Suppressor macrophage (primary cell): ENCODE measurements at regions not wholly inside any gene's neighbourhood (a gene's known extent, or its start where the extent isn't known, plus 50 kb on each side); places are given as distances from the start of the nearest gene placed in this dataset.
"Not testable (repeated sequence)": the region's sequence is repeated elsewhere in the genome, so short reads cannot be mapped to it uniquely, and the experiment has no call there.

Experiments used
- DNase-seq, 4 experiments: peaks; one replicate each; pipeline ENCODE4 v3.0.0-alpha.2; 2020 to 2022

DNA sequence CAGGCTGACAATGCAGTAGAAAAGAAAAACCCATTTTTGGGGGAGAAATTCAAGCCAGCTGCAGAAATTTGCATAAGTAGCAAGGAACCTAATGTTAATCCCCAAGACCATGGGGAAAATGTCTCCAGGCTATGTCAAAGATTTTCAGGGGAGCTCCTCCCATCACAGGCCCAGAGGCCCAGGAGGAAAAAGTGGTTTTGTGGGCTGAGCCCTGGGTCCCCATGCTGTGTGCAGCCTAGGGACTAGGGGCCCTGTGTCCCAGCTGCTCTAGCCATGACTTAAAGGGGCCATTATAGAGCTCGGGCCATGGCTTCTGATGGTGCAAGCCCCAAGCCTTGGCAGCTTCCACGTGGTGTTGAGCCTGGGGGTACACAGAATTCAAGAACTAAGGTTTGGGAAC lies 719.0 kb downstream of the TLE1 start:
- DNase-seq = not testable (repeated sequence)

DNA sequence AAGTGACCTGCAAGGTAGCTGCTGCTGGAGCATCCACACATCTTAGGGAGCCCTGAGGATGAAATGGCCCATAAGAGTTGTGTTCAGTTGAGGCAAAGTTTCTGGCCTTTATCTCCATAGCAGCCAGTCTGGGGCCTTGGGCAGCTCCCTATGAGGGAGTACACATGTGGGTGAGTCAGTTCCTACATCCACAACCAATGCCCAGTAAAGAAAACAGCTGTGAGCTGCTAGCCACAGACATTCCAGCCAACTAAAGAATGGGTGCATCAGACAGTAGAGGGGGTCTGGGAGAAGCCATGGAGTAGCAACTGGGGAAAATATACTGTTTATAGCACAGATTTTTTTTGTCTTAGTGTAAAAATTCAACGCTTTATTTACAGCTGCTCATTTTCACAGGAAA lies 720.7 kb downstream of the TLE1 start:
- no peak for DNase-seq

DNA sequence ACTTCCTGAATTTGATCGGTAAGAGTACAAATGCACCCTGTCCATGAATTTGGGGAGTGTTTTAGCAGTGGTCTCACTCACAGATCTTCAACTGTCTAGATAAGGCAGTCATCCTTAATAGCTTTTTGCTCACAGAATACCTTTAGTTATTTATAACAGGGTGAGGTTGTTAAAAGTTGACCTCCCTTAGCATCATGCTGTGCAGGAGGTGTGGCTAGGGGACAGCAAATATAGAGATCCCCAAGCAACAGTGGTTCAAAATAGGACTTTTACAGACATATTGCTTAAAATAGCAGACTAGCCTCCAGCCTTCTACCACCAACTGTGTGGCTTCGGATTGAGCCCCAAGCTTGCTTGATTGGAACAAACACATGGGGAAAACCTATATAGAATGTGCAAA lies 724.4 kb downstream of the TLE1 start:
- no peak for DNase-seq

DNA sequence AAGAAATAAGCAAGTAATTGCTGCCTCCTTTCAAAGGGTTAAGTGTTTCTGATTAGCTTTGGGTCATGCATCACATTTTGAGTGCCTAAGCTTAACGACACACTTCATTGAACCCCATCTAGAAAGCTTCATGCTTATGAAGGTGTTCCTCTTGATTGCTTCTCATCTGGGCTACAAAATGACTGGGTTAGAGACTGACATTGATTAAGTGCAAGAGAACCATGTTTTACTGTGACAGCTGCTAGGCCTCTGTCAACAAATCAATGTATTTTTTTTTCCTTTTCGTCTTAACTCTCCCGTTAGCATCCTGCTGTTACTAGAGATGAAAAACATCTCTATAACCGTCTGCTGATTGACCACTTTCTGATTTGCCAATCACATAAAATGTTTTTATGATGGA lies 725.0 kb downstream of the TLE1 start:
- no peak for DNase-seq

DNA sequence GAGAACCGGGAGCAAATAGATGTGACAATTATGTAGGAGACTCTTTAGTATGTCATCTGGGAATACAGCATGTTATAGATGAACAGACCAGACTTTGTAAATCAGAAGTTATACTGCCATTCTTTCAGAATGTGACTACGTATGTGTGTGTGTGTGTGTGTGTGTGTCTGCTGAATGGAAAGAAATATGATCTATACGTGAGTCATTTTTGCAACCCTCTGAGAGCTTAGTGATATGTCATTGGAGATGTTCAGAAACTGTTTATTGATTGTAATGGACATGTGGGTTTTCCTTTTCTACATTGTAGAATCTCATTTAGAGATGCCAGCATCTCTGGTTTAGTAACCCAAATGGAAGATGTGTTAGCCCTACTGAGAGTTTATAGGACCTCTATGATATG lies 731.5 kb downstream of the TLE1 start:
- DNase-seq = no peak

DNA sequence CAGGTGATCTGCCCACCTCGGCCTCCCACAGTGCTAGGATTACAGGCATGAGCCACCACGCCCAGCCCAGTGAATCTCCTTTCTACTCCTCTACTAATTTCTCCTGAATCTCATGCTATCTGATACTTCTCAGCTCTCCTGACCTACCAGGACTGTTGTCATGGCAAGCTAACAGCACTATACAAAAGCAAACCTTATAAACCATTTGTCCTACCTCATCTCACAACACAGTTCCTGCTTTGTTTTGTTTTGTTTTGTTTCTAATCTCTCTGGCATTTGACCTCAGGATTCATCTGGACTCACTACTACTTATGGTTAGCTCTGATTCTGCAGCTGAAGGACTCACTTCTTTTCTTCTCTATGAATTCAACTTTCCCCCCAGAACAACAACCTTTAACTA lies 734.8 kb downstream of the TLE1 start:
- DNase-seq = no peak

DNA sequence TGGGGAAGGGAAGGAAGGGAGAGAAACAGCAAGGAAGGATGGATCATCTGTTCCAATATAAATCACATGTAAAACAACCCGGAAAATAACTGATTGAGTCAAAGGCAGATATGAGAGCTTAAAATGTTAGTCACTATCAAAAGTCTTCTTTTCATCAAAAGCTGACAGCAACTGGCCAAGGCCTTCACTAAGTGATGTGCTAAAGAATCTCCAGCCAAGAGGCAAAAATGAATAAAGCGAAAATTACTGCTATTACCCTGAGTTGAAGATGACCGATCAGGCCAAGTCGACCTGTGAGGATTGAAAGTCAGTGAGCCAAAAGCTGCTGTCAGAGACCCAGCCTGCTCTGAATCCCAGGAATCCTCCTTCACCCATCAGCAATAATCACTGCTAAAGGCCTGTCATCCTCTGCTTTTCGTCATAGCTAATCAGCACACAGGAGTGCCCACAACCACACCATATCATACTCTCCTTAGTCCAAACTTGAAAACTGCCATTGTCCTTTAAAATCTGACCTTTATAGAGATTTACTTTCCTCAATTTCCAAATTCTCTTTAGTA lies 736.9 kb downstream of the TLE1 start:
- DNase-seq = no peak

DNA sequence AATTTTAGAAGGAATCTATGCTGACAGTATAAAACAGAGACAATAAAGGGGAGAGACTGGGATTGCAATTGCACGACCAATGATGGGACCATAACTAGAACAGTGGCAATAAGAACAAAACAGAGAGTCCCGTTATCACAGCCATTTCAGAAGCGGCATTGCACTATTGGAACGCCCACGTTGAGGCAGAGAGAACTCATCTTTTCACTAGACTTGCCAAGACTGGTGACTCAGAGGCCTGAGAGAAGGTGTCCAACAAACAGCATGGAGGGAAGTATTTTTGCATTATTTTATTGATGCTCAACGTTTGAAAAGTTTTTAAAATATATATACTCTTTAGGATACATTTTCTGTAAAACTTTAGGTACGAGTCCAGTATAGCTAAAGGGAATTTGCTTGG lies 737.7 kb downstream of the TLE1 start:
- no peak for DNase-seq

DNA sequence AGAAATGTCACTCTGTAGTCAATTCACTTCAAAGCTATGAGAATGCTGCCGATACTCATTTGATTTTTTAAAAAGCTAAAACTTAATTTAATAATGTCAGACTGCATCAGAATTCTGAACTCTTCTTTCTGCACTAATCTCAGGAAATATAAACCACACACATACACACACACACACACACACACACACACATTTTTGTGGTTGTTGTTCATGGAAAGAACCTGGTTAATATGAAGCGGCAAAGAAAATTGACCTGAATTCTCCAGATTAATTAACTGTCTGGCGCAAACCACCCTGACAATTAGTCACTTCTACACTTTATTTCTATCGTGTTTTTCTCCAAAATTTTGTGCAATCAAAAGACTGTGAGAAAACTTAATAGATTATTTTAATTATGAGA lies 740.5 kb downstream of the TLE1 start:
- no peak for DNase-seq

DNA sequence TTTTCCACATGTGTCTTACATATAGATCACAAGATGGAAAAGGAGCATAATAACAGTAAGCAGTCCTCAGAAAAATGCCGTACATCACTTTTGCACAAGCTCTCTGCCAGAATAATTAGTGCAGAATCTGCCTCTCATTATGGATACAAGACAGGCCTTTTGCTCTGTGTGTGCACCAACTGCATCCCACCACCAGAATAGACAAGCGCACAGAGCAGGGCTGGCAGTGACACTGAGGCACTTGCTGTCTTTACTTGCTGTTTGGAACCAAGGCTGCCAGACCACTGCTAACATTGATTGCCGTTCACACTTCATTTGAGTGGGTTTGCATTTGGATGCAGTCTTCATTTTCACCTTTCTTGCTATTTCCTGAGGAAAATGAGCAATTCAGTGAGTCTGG lies 741.3 kb downstream of the TLE1 start:
- DNase-seq = no peak

DNA sequence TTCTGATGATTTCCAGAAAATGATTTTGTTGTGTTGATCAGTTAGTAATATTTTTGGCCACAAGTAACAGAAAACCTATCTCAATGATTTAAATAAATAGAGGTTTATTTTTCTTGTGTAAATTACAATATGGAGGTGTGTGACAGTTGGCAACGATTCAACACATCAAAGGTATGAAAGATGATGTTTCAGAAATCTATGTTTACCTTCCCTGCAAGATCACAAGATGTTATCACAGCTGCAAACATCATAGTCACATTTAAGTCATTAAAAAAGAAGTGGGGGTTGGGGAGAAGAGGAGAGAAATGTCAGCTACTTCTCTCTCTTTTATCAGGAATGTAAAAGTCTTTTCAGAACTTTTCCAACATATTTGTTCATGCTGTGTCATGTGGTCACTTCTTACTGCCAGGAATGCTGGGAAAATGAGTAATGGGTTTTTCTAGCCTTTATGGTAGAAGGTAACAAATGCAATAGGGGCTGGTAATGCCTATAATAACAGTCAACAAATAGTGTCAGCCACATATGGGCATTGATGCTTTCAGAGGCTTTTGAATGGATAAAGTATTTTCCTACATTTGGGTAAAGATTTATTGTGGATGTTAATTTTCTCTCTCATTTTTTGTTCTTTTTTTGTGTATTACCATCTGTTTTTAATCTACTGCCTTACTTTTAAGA lies 742.7 kb downstream of the TLE1 start:
- no peak for DNase-seq

DNA sequence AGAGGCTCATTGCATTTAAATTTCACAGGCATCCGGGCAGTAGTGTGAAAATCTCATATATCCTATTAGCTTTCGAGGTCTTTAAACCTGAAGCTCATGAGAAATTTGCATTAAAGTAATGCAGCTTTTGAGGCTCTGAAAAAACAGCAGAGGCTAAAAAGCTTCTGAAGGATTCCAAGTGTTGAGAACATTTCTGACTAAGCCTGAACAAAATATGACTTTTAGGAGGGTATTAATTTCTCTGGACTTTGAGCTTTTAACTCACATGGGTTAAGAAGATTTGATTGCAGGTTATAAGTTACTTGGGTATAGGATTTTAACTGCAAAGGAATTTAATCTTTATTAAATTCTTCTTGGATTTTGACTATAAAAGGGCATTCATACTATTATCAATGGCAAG lies 743.9 kb downstream of the TLE1 start:
- DNase-seq = no peak

DNA sequence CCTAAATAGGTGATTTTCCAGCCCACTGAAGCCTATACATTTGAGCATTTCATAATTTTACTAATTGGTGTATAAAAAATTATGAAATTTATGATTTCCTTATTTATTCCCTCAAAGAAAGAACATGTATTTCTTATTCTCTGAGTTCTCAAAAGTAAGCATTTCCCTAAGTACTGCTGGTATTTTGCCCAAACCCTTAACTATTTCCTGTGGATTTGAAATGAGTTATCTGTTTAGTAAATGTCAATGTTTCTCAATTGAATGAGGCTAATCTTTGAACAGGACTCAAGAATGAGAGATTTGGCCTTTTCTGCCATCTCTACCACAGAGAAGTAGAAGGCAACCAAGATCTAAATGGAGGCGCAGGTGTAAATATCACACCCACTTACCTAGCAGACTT lies 751.7 kb downstream of the TLE1 start:
- DNase-seq = no peak

DNA sequence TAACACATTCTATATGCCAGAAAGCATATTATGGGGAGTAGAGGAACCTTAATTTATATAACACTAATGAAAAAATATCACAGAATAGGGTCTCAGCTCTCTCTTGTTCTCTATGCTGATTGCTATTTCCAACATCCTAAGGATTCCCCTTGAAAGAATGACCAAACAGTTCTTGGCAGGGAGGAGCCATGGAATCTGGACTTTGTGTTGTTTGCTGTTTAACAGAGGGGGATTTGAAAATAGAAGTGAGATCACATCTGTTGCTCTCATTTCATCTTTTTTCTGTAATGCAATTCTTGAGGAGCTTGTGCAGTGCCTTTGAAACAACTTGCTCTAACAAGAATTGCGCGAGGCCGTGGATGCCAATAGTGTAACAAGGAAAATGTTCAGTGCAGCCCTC lies 755.3 kb downstream of the TLE1 start:
- no peak for DNase-seq

DNA sequence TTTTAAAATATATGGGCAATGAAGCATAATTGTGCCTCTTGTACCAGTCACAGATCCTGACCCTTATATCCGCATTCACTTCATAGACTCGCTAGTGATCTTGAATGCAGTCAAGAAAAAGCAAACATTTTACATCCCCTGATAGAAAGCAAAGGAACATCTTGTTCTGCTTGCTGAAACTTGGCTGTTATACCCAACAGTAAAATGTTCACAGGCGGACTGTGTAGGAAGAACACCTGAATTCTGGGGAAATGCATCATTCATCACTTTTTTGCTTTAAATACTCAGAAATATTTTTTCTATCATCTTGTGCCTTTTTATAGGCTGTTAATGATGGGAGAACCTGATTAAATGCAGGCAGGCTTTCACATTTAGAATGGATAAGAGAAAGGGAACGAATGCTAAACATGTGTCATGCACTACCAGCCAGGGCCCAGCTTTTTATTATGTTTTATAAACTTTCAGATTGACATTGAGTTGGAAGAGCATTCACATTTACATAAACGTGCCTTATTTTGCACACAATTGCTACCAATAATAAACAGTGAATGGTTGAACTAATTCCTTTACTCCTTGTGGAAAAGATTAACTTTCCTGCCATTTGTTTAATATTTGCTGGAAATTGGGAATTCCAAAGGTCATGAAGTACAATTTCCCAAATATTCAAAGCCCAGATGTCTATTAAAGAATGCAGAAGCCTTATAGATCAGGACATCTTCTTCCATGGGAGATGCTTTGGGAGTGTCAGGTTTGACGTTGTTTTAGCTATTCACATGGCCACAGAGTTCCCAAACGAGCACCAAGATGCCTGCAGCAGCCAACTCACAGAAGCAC lies 756.2 kb downstream of the TLE1 start:
- no peak for DNase-seq

DNA sequence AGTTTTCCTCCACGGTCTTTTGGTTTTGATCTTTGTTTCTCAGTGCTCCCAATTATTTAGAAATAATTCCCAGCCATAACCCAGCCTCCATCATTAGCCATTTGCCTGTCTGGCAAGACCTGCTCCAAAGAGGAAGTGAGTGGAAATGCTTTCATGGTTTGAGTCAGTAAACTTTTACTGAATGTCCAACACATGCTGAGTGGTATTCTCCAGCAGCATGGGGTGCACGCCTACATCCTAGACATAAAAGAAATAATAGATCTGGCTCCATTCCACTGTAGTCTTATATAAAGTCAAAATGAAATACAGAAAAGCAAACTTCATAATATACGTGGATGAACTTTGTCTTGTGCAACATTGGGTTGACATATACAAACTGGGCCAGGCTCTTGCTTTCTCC lies 757.2 kb downstream of the TLE1 start:
- DNase-seq = no peak

DNA sequence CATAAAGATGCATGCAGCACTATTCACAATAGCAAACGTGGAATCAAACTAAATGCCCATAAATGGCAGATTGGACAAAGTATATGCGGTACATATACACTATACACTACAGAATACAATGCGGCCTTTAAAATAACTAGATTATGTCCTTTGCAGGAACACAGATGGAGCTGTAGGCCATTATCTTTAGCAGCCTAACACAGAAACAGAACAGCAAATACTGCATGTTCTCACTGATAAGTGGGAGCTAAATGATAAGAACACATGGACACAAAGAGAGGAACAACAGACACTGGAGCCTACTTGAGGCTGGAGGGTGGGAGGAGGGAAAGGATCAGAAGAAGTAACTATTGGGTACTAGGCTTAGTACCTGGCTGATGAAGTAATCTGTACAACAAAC lies 758.2 kb downstream of the TLE1 start:
- no peak for DNase-seq

DNA sequence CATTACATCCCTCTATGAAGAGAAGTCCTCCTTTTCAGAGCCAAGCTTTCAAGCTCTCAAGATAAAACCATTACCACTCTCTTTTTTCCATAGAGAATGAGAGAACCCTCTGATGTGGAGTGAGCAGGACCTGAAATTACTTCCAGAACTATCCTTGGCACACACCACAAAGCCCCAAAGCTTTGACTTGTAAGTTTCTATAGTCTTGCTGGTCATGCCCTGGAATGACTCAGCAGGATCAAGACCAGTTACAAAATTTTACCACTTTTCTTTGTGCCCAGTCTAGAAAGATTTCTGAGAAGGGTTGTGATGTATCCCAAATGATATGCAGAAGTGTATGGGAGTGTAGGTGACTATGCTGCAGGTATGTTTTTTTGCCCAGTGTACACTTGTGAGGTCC lies 760.6 kb downstream of the TLE1 start:
- no peak for DNase-seq

DNA sequence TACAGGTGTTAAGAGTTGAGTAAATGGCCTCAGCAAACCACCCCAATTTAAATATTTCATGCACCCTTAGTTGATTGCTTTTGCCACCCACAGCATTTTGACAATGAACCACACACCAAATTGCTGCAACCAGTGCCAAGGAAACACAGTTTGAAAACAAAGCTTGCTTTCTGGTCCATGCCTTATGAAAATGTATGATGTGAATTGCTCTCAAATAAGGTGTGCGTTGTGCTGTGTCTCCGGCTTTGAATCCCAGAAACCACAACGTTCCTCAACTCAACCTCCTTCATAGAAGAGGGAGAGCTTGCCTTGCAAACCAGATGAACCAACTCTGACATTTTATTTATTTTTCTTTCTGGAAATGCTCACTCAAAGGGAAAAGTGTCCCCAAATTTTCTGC lies 762.7 kb downstream of the TLE1 start:
- DNase-seq = no peak

DNA sequence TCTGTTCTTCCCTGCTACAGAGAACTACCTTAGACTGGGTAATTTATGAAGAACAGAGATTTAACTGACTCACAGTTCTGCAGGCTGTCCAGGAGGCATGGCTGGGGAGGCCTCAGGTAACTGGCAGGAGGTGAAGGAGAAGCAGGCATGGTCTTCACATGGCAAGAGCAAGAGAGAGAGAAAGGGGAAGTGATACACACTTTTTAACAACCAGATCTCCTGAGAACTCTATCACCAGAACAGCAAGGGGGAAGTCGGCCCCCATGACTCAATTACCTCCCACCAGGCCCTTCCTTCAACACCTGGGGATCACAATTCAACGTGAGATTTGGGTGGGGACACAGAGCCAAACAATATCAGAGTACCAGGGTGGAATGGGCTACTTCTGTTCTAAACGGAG lies 766.8 kb downstream of the TLE1 start:
- no peak for DNase-seq

DNA sequence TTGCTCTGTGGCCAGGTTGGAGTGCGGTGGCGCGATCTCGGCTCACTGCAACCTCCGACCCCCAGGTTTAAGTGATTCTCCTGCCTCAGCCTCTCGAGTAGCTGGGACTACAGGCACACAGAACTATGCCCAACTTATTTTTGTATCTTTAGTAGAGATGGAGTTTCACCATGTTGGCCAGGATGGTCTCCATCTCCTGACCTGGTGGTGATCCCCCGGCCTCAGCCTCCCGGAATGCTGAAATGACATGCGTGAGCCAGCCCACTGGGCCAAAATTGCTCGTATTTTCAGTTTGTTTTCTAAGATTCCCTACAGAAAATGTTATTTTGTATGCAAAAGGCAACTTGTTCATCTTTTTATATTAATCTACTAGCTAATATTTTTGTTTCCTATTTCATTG lies 782.6 kb downstream of the TLE1 start:
- DNase-seq = no peak

DNA sequence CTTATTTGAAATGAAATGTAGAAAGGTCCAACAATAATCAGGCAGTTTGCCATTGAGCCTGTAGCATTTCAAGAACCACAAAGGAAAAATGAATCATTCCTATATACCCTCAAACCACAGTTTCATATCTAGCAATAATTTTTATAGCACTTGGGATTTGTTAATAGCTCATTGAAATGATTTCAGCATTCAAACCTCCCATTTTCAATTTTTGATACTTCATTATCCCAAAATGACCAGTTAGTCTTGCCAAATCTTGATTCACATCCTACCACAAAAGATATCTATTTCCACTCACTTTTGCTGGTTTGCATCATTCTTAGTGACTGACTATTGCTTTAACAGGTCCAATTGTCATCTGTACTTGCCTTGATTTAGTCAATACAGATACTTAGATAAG lies 790.1 kb downstream of the TLE1 start:
- no peak for DNase-seq

DNA sequence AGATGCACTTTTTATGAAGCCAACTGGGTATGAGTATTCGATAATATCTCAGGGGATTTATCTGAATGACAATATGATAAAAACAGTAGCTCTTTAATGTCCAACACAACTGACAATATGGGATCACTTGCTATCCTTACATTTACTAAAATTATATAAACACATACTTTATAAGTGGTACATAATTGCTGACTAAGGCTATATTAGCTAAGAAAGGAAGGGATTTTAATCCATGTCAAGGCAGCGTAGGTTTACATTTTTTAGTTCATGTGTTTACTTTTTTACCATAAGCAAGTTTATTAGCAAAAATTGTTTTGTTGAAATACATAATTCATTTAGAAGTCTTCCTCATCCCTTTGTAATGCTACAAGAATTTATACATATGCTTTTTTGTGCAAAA lies 796.2 kb downstream of the TLE1 start:
- DNase-seq = no peak

DNA sequence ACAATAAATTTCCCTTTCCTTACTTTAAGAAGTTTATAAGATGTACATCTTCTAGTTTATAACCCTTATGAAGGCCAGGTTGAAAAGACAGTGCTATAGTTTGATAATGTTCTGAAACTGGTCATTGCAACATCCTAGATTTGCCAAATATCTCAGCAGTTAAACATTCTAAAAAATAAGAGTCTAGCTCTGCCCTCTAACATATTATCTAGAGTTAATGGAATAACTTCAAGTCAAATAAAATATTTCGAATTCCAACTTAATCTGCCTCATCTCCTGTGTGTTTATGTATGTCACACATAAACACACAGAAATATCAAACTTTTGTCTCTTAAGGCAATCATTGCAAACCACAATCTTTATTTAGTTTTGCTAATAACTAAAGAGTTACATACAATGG lies 796.6 kb downstream of the TLE1 start:
- DNase-seq = no peak
